ENCODE measurements at regions not wholly inside any gene's neighbourhood (a gene's known extent, or its start where the extent isn't known, plus 50 kb on each side); places are given as distances from the start of the nearest gene placed in this dataset.

DNA sequence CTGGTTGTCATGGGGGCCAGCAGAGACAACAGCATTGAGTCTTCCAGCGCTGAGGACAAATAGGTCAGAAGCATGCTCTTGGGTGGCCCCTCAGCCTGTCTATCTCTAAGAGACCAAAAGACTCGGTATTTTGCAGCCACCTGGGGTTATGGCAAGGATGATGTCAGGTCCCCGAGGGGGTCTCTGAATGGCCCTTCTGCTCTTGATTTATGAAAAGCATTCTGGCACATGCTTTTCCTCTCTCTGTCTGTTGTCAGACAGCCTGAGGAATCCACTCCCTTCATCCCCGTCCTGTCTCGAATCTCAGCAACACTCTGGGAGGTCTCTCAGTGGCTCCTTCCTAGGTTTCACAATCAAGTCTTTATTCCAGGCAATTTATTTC lies 156.6 kb upstream of the RGMA start:
- no peaks in the 10 kb centered on the region for H3K36me3 ChIP-seq (ENCODE audit: low read depth, missing control alignments)
- 44 to 54% methylated on average over 5 of the region's 5 CpGs for WGBS, 2 donors
- peak; percentile 31 for DNase-seq

DNA sequence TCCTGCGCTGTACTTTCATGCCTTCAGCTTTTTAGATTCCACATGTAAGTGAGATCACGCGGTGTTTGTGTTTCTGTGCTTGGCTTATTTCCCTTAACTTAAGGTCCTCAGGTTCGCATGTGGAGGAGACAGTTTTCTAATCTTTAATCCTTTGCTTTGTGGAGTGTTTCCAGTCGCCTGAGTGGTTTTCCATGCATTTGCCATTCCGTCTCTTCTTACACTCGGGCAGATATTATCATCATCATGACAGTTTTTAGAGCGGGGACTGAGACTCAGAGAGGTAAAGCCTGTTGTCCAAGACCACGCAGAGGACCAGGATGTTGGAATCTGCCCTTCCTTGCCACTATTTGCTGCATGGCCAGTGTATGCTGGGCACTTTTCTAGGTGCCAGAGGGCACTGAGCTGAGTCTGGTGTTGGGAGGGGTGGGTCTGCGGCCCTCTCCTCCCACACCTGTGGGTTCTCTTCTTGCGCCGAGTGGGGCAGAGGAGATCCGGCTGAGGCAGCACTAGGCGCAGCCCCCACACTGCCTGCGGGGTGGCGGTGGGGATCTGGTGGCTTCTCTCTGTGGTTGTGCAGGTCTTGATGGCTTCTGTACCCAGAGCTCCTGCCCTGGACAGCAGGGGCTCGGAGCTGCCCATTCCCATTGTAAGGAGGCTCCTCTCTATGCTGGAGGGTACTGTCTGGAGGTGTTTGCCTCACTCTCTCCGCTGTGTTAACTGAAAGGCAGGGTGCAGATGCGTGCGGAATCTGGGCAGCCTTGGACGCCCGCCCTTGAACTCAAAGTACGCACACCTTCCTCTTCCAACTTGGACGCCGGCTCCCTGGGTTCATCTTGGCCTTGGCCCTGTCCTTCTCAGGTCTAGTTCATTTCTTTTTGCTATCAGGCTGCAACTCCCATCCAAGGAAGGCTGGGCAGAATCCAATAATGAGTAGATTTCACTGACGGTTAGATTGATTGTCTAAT lies 156.0 kb upstream of the RGMA start:
- H3K27me3 ChIP-seq, result no peaks in the 10 kb centered on the region
- no peaks in the 10 kb centered on the region for H3K36me3 ChIP-seq (ENCODE audit: low read depth, missing control alignments)
- no peaks in the 10 kb centered on the region for H3K9me3 ChIP-seq
- no peak overlapping the region for H3K4me3 ChIP-seq
- TF ChIP-seq, protein P1, sequence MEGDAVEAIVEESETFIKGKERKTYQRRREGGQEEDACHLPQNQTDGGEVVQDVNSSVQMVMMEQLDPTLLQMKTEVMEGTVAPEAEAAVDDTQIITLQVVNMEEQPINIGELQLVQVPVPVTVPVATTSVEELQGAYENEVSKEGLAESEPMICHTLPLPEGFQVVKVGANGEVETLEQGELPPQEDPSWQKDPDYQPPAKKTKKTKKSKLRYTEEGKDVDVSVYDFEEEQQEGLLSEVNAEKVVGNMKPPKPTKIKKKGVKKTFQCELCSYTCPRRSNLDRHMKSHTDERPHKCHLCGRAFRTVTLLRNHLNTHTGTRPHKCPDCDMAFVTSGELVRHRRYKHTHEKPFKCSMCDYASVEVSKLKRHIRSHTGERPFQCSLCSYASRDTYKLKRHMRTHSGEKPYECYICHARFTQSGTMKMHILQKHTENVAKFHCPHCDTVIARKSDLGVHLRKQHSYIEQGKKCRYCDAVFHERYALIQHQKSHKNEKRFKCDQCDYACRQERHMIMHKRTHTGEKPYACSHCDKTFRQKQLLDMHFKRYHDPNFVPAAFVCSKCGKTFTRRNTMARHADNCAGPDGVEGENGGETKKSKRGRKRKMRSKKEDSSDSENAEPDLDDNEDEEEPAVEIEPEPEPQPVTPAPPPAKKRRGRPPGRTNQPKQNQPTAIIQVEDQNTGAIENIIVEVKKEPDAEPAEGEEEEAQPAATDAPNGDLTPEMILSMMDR (IDR thresholded peaks at IDR 0.05), result no peak
- no peak for TF ChIP-seq POLR2A (IDR thresholded peaks at IDR 0.05)
- peak overlapping the region in 1 of 2 donors; percentile 31 for H3K27ac ChIP-seq
- intact Hi-C loops (cut with DNase I; ENCODE audit: low total_unique reads), result no loop called here
- H3K4me1 ChIP-seq, result peaks cover 16% of the 10 kb centered on the region
- 55 to 56% methylated on average over 17 to 26 of the region's 26 CpGs for WGBS, 2 donors
- peak; percentile 47 for DNase-seq

More for the DNA sequence above, 156.6 kb upstream of the RGMA start:
- intact Hi-C loops (cut with DNase I; ENCODE audit: low total_unique reads), result no loop called here
- TF ChIP-seq, protein P1 (IDR thresholded peaks at IDR 0.05), result no peak
- no peak for TF ChIP-seq POLR2A (IDR thresholded peaks at IDR 0.05)
- H3K9me3 ChIP-seq, result no peaks in the 10 kb centered on the region
- H3K27me3 ChIP-seq, result no peaks in the 10 kb centered on the region
- H3K4me1 ChIP-seq, result peaks cover 16% of the 10 kb centered on the region
- no peak overlapping the region for H3K4me3 ChIP-seq
- peak overlapping the region in 1 of 2 donors; percentile 24 for H3K27ac ChIP-seq

DNA sequence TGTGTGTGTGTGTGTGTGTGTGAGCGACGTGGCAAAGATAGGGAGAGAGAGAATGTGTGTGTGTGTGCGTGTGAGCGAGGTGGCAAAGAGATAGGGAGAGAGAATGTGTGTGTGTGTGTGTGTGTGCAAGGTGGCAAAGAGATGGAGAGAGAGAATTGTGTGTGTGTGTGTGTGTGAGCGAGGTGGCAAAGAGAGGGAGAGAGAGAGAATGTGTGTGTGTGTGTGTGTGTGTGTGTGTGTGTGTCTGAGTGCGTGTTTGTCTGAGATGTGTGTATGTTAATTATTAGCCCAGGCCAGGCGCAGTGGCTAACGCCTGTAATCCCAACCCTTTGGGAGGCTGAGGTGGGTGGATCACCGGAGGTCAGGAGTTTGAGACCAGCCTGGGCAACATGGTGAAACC lies 154.6 kb upstream of the RGMA start:
- Histone ChIP-seq H3K4me1 (peaks cover 16% of the 10 kb centered on the region), H3K4me3 (no peak overlapping the region), H3K27me3 (no peaks in the 10 kb centered on the region), H3K36me3 (ENCODE audit: low read depth, missing control alignments) (no peaks in the 10 kb centered on the region), H3K9me3 (no peaks in the 10 kb centered on the region), H3K27ac (no peak overlapping the region)
- DNase-seq, result no peak
- intact Hi-C loops (cut with DNase I; ENCODE audit: low total_unique reads), result no loop called here
- TF ChIP-seq POLR2A (IDR thresholded peaks at IDR 0.05), result no peak
- 77 to 79% methylated on average over 6 to 9 of the region's 9 CpGs for WGBS, 2 donors

DNA sequence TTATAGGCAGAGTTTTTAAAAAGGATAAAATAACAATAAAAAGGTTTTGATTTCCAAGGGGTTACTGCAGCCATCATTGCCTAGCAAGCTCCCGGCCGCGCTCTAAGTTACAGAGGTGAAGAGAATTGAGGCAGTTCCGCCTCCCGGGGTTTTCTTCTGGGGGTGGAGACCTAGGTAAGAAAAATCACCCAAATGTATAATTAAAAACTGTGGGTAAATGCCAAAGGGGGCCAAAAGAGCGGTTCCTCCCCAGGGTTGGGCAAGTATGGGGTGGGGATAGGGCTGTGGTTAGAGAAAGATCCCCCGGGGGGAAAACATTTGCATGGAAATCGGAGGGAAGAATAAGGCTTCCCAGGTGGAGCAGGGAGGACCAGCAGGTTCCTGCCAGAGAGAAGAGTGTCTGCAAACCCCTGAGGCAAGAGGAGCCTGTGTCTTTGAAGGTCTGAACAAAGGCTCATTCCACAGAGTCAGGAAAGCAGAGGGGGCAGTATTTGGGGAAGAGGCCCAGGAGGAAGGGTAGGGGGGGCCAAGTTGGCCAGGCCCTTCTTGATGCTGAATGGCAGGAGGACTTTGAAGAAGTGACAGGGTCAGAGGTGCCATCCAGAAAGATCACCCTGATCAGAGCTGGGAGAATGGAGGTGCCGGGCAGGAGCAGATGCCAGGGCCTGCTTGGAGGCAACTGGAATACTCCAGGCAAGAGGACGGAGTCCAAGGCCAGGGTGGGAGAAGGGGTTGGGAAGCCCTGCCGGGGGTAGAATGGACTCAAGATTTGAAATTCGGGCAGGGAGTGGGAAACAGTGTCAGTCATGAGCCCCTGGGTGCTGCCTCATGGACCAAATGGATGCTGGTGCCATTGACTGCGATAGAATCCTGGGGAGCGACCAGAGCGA lies 152.9 kb upstream of the RGMA start:
- H3K27ac ChIP-seq, result no peak overlapping the region
- H3K9me3 ChIP-seq, result no peaks in the 10 kb centered on the region
- no peaks in the 10 kb centered on the region for H3K27me3 ChIP-seq
- no peaks in the 10 kb centered on the region for H3K36me3 ChIP-seq (ENCODE audit: low read depth, missing control alignments)
- peak; percentile 9 for DNase-seq
- intact Hi-C loops (cut with DNase I; ENCODE audit: low total_unique reads), result no loop called here
- 85 to 88% methylated on average over 15 of the region's 15 CpGs for WGBS, 2 donors
- no peak overlapping the region for H3K4me3 ChIP-seq
- TF ChIP-seq POLR2A (IDR thresholded peaks at IDR 0.05), result no peak
- TF ChIP-seq, protein P1 (IDR thresholded peaks at IDR 0.05), result no peak
- H3K4me1 ChIP-seq, result peaks cover 16% of the 10 kb centered on the region

DNA sequence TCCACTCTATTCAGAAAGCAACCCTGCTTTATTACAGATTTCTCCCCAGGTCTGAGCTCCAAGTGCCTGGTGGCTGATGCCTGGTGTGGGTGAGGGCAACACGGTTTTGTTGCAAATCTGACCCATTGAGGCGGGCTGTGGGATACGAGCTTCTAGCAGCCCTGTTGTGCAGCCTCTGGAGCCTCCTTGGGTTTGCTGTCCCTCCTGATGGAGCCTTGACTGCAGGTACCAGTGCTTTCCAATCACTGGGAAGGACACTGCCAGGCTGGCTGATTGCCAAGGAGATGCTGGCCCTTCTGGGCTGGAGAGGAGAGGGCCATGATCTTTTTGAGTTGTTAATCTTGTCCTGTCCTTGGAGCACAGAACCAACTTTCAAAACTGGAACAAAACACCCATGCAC lies 151.0 kb upstream of the RGMA start:
- Histone ChIP-seq H3K36me3 (ENCODE audit: low read depth, missing control alignments) (no peaks in the 10 kb centered on the region), H3K4me3 (no peak overlapping the region), H3K27ac (no peak overlapping the region), H3K9me3 (no peaks in the 10 kb centered on the region), H3K27me3 (no peaks in the 10 kb centered on the region), H3K4me1 (peaks cover 2% of the 10 kb centered on the region)
- 95 to 100% methylated on average over 2 to 3 of the region's 3 CpGs for WGBS, 2 donors
- intact Hi-C loops (cut with DNase I; ENCODE audit: low total_unique reads), result no loop called here
- DNase-seq, result no peak
- TF ChIP-seq, protein P1 (IDR thresholded peaks at IDR 0.05), result no peak
- no peak for TF ChIP-seq POLR2A (IDR thresholded peaks at IDR 0.05)

Data from testis (tissue), 2 donors.